Spleen (tissue), 3 donors: ENCODE measurements at regions not wholly inside any gene's neighbourhood (a gene's known extent, or its start where the extent isn't known, plus 50 kb on each side); places are given as distances from the start of the nearest gene placed in this dataset.

Source experiments
- POLR2A ChIP-seq, 3 donors: fragments of 450-650 bp; IDR thresholded peaks; one replicate each; pipeline ENCODE4 v1.5.1; 2017; ENCODE audit warnings: antibody characterized with exemption in 3 of 3, mild to moderate bottlenecking in 1 of 3
- POLR2AphosphoS5 ChIP-seq, 3 donors: sonication (generic); formaldehyde crosslinking; IDR thresholded peaks; one replicate each; pipeline ENCODE4 v1.5.1; 2017; ENCODE audit warnings: antibody characterized with exemption in 3 of 3

GRCh38 chr14:94700336-94700735 is 69.6 kb downstream of the GSC start:
- no peak for TF ChIP-seq POLR2A (IDR thresholded peaks at IDR 0.05)
- no peak for TF ChIP-seq POLR2AphosphoS5 (IDR thresholded peaks at IDR 0.05)
